ENCODE measurements at regions not wholly inside any gene's neighbourhood (a gene's known extent, or its start where the extent isn't known, plus 50 kb on each side); places are given as distances from the start of the nearest gene placed in this dataset.

GRCh38 chr5:161235569-161235968 is 311.0 kb downstream of the GABRB2 start:
- ATAC-seq (no peak), DNase-seq (ENCODE audit: low spot score in 2 of 2) (no peak)
- no peak overlapping the region for H3K4me3 Mint-ChIP-seq
- no peaks in the 10 kb centered on the region for H3K36me3 Mint-ChIP-seq
- H3K4me1 Mint-ChIP-seq = no peaks in the 10 kb centered on the region
- peaks cover 5% of the 10 kb centered on the region for H3K9me3 Mint-ChIP-seq
- H3K27ac Mint-ChIP-seq = no peak overlapping the region

GRCh38 chr5:161233553-161233952 is 313.0 kb downstream of the GABRB2 start:
- Mint-ChIP-seq H3K4me1 (no peaks in the 10 kb centered on the region), H3K27ac (no peak overlapping the region), H3K36me3 (no peaks in the 10 kb centered on the region), H3K4me3 (no peak overlapping the region), H3K9me3 (peaks cover 3% of the 10 kb centered on the region)
- DNase-seq (ENCODE audit: low spot score in 2 of 2) (no peak), ATAC-seq (no peak)

- DNase-seq (ENCODE audit: low spot score in 2 of 2) = no peak
- no peaks in the 10 kb centered on the region for H3K36me3 Mint-ChIP-seq
- no peaks in the 10 kb centered on the region for H3K4me1 Mint-ChIP-seq
- peaks cover 5% of the 10 kb centered on the region for H3K9me3 Mint-ChIP-seq
- H3K27ac Mint-ChIP-seq = no peak overlapping the region
- ATAC-seq = no peak
- no peak overlapping the region for H3K4me3 Mint-ChIP-seq
Observed at GRCh38 chr5:161230221-161230620, 316.3 kb downstream of the GABRB2 start.

GRCh38 chr5:161219816-161220215 is 326.7 kb downstream of the GABRB2 start:
- H3K27ac Mint-ChIP-seq = no peak overlapping the region
- H3K4me3 Mint-ChIP-seq = no peak overlapping the region
- H3K36me3 Mint-ChIP-seq = no peaks in the 10 kb centered on the region
- DNase-seq (ENCODE audit: low spot score in 2 of 2) (no peak), ATAC-seq (no peak)
- H3K9me3 Mint-ChIP-seq = peaks cover 3% of the 10 kb centered on the region
- H3K4me1 Mint-ChIP-seq = no peaks in the 10 kb centered on the region

GRCh38 chr5:161216877-161217276 is 329.6 kb downstream of the GABRB2 start:
- Mint-ChIP-seq H3K4me3 (no peak overlapping the region), H3K4me1 (no peaks in the 10 kb centered on the region), H3K9me3 (peaks cover 11% of the 10 kb centered on the region), H3K36me3 (no peaks in the 10 kb centered on the region), H3K27ac (no peak overlapping the region)
- ATAC-seq (no peak), DNase-seq (ENCODE audit: low spot score in 2 of 2) (no peak)

GRCh38 chr5:161212123-161212712 is 334.3 kb downstream of the GABRB2 start:
- Mint-ChIP-seq H3K9me3 (peaks cover 7% of the 10 kb centered on the region), H3K27ac (no peak overlapping the region), H3K4me1 (no peaks in the 10 kb centered on the region), H3K36me3 (no peaks in the 10 kb centered on the region), H3K4me3 (no peak overlapping the region)
- no peak for ATAC-seq
- DNase-seq (ENCODE audit: low spot score in 2 of 2) = no peak

GRCh38 chr5:161201558-161201957 is 345.0 kb downstream of the GABRB2 start:
- no peaks in the 10 kb centered on the region for H3K36me3 Mint-ChIP-seq
- no peak overlapping the region for H3K27ac Mint-ChIP-seq
- no peaks in the 10 kb centered on the region for H3K4me1 Mint-ChIP-seq
- ATAC-seq = no peak
- no peak overlapping the region for H3K4me3 Mint-ChIP-seq
- no peak for DNase-seq (ENCODE audit: low spot score in 2 of 2)
- peaks cover 8% of the 10 kb centered on the region for H3K9me3 Mint-ChIP-seq

GRCh38 chr5:161190778-161191177 is 338.8 kb upstream of the ATP10B start:
- Mint-ChIP-seq H3K9me3 (peaks cover 7% of the 10 kb centered on the region), H3K4me3 (no peak overlapping the region), H3K36me3 (no peaks in the 10 kb centered on the region), H3K4me1 (no peaks in the 10 kb centered on the region), H3K27ac (no peak overlapping the region)
- ATAC-seq (no peak), DNase-seq (ENCODE audit: low spot score in 2 of 2) (no peak)

GRCh38 chr5:161190086-161190485 is 338.1 kb upstream of the ATP10B start:
- DNase-seq (ENCODE audit: low spot score in 2 of 2) (no peak), ATAC-seq (no peak)
- H3K9me3 Mint-ChIP-seq = peaks cover 7% of the 10 kb centered on the region
- H3K36me3 Mint-ChIP-seq = no peaks in the 10 kb centered on the region
- H3K27ac Mint-ChIP-seq = no peak overlapping the region
- no peak overlapping the region for H3K4me3 Mint-ChIP-seq
- no peaks in the 10 kb centered on the region for H3K4me1 Mint-ChIP-seq

GRCh38 chr5:161189452-161189851 is 337.4 kb upstream of the ATP10B start:
- no peak for DNase-seq (ENCODE audit: low spot score in 2 of 2)
- Mint-ChIP-seq H3K4me1 (no peaks in the 10 kb centered on the region), H3K9me3 (peaks cover 7% of the 10 kb centered on the region), H3K36me3 (no peaks in the 10 kb centered on the region), H3K27ac (no peak overlapping the region), H3K4me3 (no peak overlapping the region)
- no peak for ATAC-seq

GRCh38 chr5:161183559-161183958 is 331.5 kb upstream of the ATP10B start:
- H3K4me1 Mint-ChIP-seq = no peaks in the 10 kb centered on the region
- no peaks in the 10 kb centered on the region for H3K36me3 Mint-ChIP-seq
- ATAC-seq = no peak
- no peak overlapping the region for H3K27ac Mint-ChIP-seq
- peaks cover 13% of the 10 kb centered on the region for H3K9me3 Mint-ChIP-seq
- no peak overlapping the region for H3K4me3 Mint-ChIP-seq
- DNase-seq (ENCODE audit: low spot score in 2 of 2) = no peak

- ATAC-seq (no peak), DNase-seq (ENCODE audit: low spot score in 2 of 2) (no peak)
- no peak overlapping the region for H3K4me3 Mint-ChIP-seq
- no peaks in the 10 kb centered on the region for H3K36me3 Mint-ChIP-seq
- no peak overlapping the region for H3K27ac Mint-ChIP-seq
- H3K9me3 Mint-ChIP-seq = peaks cover 7% of the 10 kb centered on the region
- no peaks in the 10 kb centered on the region for H3K4me1 Mint-ChIP-seq
Observed at GRCh38 chr5:161176221-161176620, 324.2 kb upstream of the ATP10B start.

- ATAC-seq = no peak
- H3K9me3 Mint-ChIP-seq = peaks cover 7% of the 10 kb centered on the region
- no peak for DNase-seq (ENCODE audit: low spot score in 2 of 2)
- H3K4me1 Mint-ChIP-seq = no peaks in the 10 kb centered on the region
- no peak overlapping the region for H3K4me3 Mint-ChIP-seq
- H3K27ac Mint-ChIP-seq = no peak overlapping the region
- H3K36me3 Mint-ChIP-seq = no peaks in the 10 kb centered on the region
Observed at GRCh38 chr5:161169776-161170175, 317.8 kb upstream of the ATP10B start.

GRCh38 chr5:161167016-161167767 is 315.2 kb upstream of the ATP10B start:
- Mint-ChIP-seq H3K4me3 (no peak overlapping the region), H3K36me3 (no peaks in the 10 kb centered on the region), H3K9me3 (peaks cover 6% of the 10 kb centered on the region), H3K4me1 (no peaks in the 10 kb centered on the region), H3K27ac (no peak overlapping the region)
- ATAC-seq = no peak
- no peak for DNase-seq (ENCODE audit: low spot score in 2 of 2)

- Mint-ChIP-seq H3K4me3 (no peak overlapping the region), H3K9me3 (peaks cover 6% of the 10 kb centered on the region), H3K36me3 (no peaks in the 10 kb centered on the region), H3K27ac (no peak overlapping the region), H3K4me1 (no peaks in the 10 kb centered on the region)
- ATAC-seq (no peak), DNase-seq (ENCODE audit: low spot score in 2 of 2) (no peak)
Observed at GRCh38 chr5:161165998-161166660, 314.1 kb upstream of the ATP10B start.

- DNase-seq (ENCODE audit: low spot score in 2 of 2) (no peak), ATAC-seq (no peak)
- H3K4me1 Mint-ChIP-seq = no peaks in the 10 kb centered on the region
- H3K36me3 Mint-ChIP-seq = no peaks in the 10 kb centered on the region
- H3K4me3 Mint-ChIP-seq = no peak overlapping the region
- H3K9me3 Mint-ChIP-seq = peaks cover 15% of the 10 kb centered on the region
- no peak overlapping the region for H3K27ac Mint-ChIP-seq
Observed at GRCh38 chr5:161157925-161158324, 305.9 kb upstream of the ATP10B start.
